VCaP (cell line): ENCODE measurements at regions not wholly inside any gene's neighbourhood (a gene's known extent, or its start where the extent isn't known, plus 50 kb on each side); places are given as distances from the start of the nearest gene placed in this dataset.

ENCODE experiments used
- H3K27ac ChIP-seq: fragments of 450-650 bp; 2 replicates; pipeline ENCODE4 v1.5.1; 2017
- CTCF ChIP-seq: fragments of 450-650 bp; conservative IDR thresholded peaks from 2 replicates; pipeline ENCODE4 v1.5.1; 2017; ENCODE audit warnings: mild to moderate bottlenecking, moderate library complexity

GRCh38 chr6:168226902-168227318, 92.7 kb downstream of the DACT2 start:
- no peak for TF ChIP-seq CTCF

GRCh38 chr6:168226061-168226752, 93.4 kb downstream of the DACT2 start:
- no peak for TF ChIP-seq CTCF
- no peak overlapping the region for H3K27ac ChIP-seq

More at GRCh38 chr6:168226902-168227318, 92.7 kb downstream of the DACT2 start:
- no peak overlapping the region for H3K27ac ChIP-seq

- no peak overlapping the region for H3K27ac ChIP-seq
- no peak for TF ChIP-seq CTCF
Observed at GRCh38 chr6:168225471-168225911, 94.1 kb downstream of the DACT2 start.

GRCh38 chr6:168223755-168224154, 95.8 kb downstream of the DACT2 start:
- no peak overlapping the region for H3K27ac ChIP-seq
- no peak for TF ChIP-seq CTCF

GRCh38 chr6:168223150-168223549, 96.4 kb downstream of the DACT2 start:
- no peak overlapping the region for H3K27ac ChIP-seq
- TF ChIP-seq CTCF: no peak

GRCh38 chr6:168222115-168223043, 97.2 kb downstream of the DACT2 start:
- no peak overlapping the region for H3K27ac ChIP-seq
- TF ChIP-seq CTCF: no peak

- no peak for TF ChIP-seq CTCF
- H3K27ac ChIP-seq: no peak overlapping the region
Observed at GRCh38 chr6:168221497-168222079, 98.0 kb downstream of the DACT2 start.
